ENCODE measurements at regions not wholly inside any gene's neighbourhood (a gene's known extent, or its start where the extent isn't known, plus 50 kb on each side); places are given as distances from the start of the nearest gene placed in this dataset.

- no peak for TF ChIP-seq EZH2 (IDR thresholded peaks at IDR 0.05; ENCODE audit: low read depth)
- TF ChIP-seq CTCF (conservative IDR thresholded peaks at IDR 0.05): no peak
These were observed 462.7 kb upstream of the ATP11B start for GRCh38 chr3:182330646-182331045.

Data from PC-9 (cell line).